Effector memory CD4-positive, alpha-beta T cell (primary cell): ENCODE measurements at regions not wholly inside any gene's neighbourhood (a gene's known extent, or its start where the extent isn't known, plus 50 kb on each side); places are given as distances from the start of the nearest gene placed in this dataset.
"Not testable (repeated sequence)": the region's sequence is repeated elsewhere in the genome, so short reads cannot be mapped to it uniquely, and the experiment has no call there.

ENCODE experiments used
- DNase-seq, 3 donors: peaks; one replicate each; pipeline ENCODE4 v3.0.0-alpha.2; 2020
- H3K27ac ChIP-seq: 2 replicates; pipeline ENCODE4 v1.7.0; 2013; ENCODE audit warnings: mild to moderate bottlenecking, low read length, moderate library complexity; ENCODE audit not compliant: insufficient read depth, poor library complexity, severe bottlenecking
- H3K27me3 ChIP-seq: replicated peaks from 2 replicates; pipeline ENCODE4 v1.7.0; 2013; ENCODE audit warnings: mild to moderate bottlenecking, low read length; ENCODE audit not compliant: insufficient read depth, control insufficient read depth, poor library complexity, severe bottlenecking
- H3K36me3 ChIP-seq: 2 replicates; pipeline ENCODE4 v1.7.0; 2013; ENCODE audit warnings: mild to moderate bottlenecking, low read length, moderate library complexity; ENCODE audit not compliant: control insufficient read depth, insufficient read depth
- H3K4me1 ChIP-seq: 2 replicates; pipeline ENCODE4 v1.7.0; 2013; ENCODE audit warnings: low read length, mild to moderate bottlenecking; ENCODE audit not compliant: control insufficient read depth, insufficient read depth, poor library complexity, severe bottlenecking
- H3K4me3 ChIP-seq: 2 replicates; pipeline ENCODE4 v1.7.0; 2013; ENCODE audit warnings: low read length, low read depth, mild to moderate bottlenecking; ENCODE audit not compliant: insufficient read depth, poor library complexity, severe bottlenecking
- H3K9me3 ChIP-seq: 2 replicates; pipeline ENCODE4 v1.7.0; 2013; ENCODE audit warnings: mild to moderate bottlenecking, low read length, moderate library complexity; ENCODE audit not compliant: control insufficient read depth

GRCh38 chr18:24611075-24611474, 150.6 kb downstream of the HRH4 start:
- H3K27me3 ChIP-seq = no peaks in the 10 kb centered on the region
- no peaks in the 10 kb centered on the region for H3K4me1 ChIP-seq
- no peak overlapping the region for H3K27ac ChIP-seq
- DNase-seq = no peak
- no peaks in the 10 kb centered on the region for H3K36me3 ChIP-seq
- H3K4me3 ChIP-seq = no peak overlapping the region
- H3K9me3 ChIP-seq = no peaks in the 10 kb centered on the region

GRCh38 chr18:24613896-24614640, 153.6 kb downstream of the HRH4 start:
- Histone ChIP-seq H3K4me1 (no peaks in the 10 kb centered on the region), H3K4me3 (no peak overlapping the region), H3K27me3 (no peaks in the 10 kb centered on the region), H3K27ac (no peak overlapping the region), H3K36me3 (no peaks in the 10 kb centered on the region), H3K9me3 (no peaks in the 10 kb centered on the region)
- no peak for DNase-seq

- no peak overlapping the region for H3K27ac ChIP-seq
- no peak for DNase-seq
- no peaks in the 10 kb centered on the region for H3K27me3 ChIP-seq
- no peaks in the 10 kb centered on the region for H3K36me3 ChIP-seq
- no peak overlapping the region for H3K4me3 ChIP-seq
- no peaks in the 10 kb centered on the region for H3K9me3 ChIP-seq
- no peaks in the 10 kb centered on the region for H3K4me1 ChIP-seq
Measured at GRCh38 chr18:24616653-24617052, 156.2 kb downstream of the HRH4 start.

- H3K27me3 ChIP-seq, H3K36me3 ChIP-seq, H3K4me3 ChIP-seq, H3K4me1 ChIP-seq, H3K9me3 ChIP-seq, H3K27ac ChIP-seq, DNase-seq: not testable (repeated sequence)
Measured at GRCh38 chr18:24624421-24624820, 164.0 kb downstream of the HRH4 start.

GRCh38 chr18:24627644-24628315, 167.3 kb downstream of the HRH4 start:
- Histone ChIP-seq H3K4me1 (no peaks in the 10 kb centered on the region), H3K27ac (no peak overlapping the region), H3K4me3 (no peak overlapping the region), H3K27me3 (no peaks in the 10 kb centered on the region), H3K36me3 (no peaks in the 10 kb centered on the region), H3K9me3 (no peaks in the 10 kb centered on the region)
- DNase-seq = no peak

- H3K36me3 ChIP-seq = no peaks in the 10 kb centered on the region
- no peaks in the 10 kb centered on the region for H3K4me1 ChIP-seq
- no peak overlapping the region for H3K4me3 ChIP-seq
- H3K27ac ChIP-seq = no peak overlapping the region
- DNase-seq = no peak
- H3K9me3 ChIP-seq = no peaks in the 10 kb centered on the region
- no peaks in the 10 kb centered on the region for H3K27me3 ChIP-seq
Measured at GRCh38 chr18:24628326-24628725, 167.9 kb downstream of the HRH4 start.

GRCh38 chr18:24629921-24630320, 169.5 kb downstream of the HRH4 start:
- DNase-seq = no peak
- no peaks in the 10 kb centered on the region for H3K36me3 ChIP-seq
- H3K27me3 ChIP-seq = no peaks in the 10 kb centered on the region
- no peaks in the 10 kb centered on the region for H3K9me3 ChIP-seq
- H3K4me3 ChIP-seq = no peak overlapping the region
- H3K4me1 ChIP-seq = no peaks in the 10 kb centered on the region
- H3K27ac ChIP-seq = no peak overlapping the region

GRCh38 chr18:24630346-24630880, 170.0 kb downstream of the HRH4 start:
- Histone ChIP-seq H3K9me3 (no peaks in the 10 kb centered on the region), H3K4me3 (no peak overlapping the region), H3K27ac (no peak overlapping the region), H3K4me1 (no peaks in the 10 kb centered on the region), H3K36me3 (no peaks in the 10 kb centered on the region), H3K27me3 (no peaks in the 10 kb centered on the region)
- DNase-seq = no peak

- Histone ChIP-seq H3K36me3 (no peaks in the 10 kb centered on the region), H3K27me3 (no peaks in the 10 kb centered on the region), H3K27ac (no peak overlapping the region), H3K4me3 (no peak overlapping the region), H3K9me3 (no peaks in the 10 kb centered on the region), H3K4me1 (no peaks in the 10 kb centered on the region)
- no peak for DNase-seq
Measured at GRCh38 chr18:24631243-24632025, 171.0 kb downstream of the HRH4 start.
